Uterus (tissue), 3 donors: ENCODE measurements at regions not wholly inside any gene's neighbourhood (a gene's known extent, or its start where the extent isn't known, plus 50 kb on each side); places are given as distances from the start of the nearest gene placed in this dataset.

Experiments used
- DNase-seq, 2 donors: peaks; one replicate each; pipeline ENCODE4 v3.0.0-alpha.2; 2019 to 2020
- H3K27ac ChIP-seq, 2 donors: fragments of 200-600 bp; sonication (generic); 1 replicate in 1 of 2; 2 replicates in 1 of 2; pipeline ENCODE4 v1.5.1; 2016 to 2018
- H3K27me3 ChIP-seq, 2 donors: fragments of 200-600 bp; sonication (generic); one replicate each; pipeline ENCODE4 v1.5.1; 2018 to 2019; ENCODE audit warnings: control low read depth in 1 of 2
- H3K36me3 ChIP-seq, 2 donors: fragments of 200-600 bp; sonication (generic); one replicate each; pipeline ENCODE4 v1.5.1; 2019; ENCODE audit warnings: control low read depth in 1 of 2
- H3K4me1 ChIP-seq, 2 donors: fragments of 200-600 bp; sonication (generic); one replicate each; pipeline ENCODE4 v1.5.1; 2018 to 2019; ENCODE audit warnings: control low read depth in 1 of 2
- H3K4me3 ChIP-seq, 2 donors: fragments of 200-600 bp; sonication (generic); 1 replicate in 1 of 2; 2 replicates in 1 of 2; pipeline ENCODE4 v1.5.1; 2018 to 2019; ENCODE audit warnings: mild to moderate bottlenecking in 1 of 2
- H3K9me3 ChIP-seq, 2 donors: fragments of 200-600 bp; sonication (generic); one replicate each; pipeline ENCODE4 v1.5.1; 2019; ENCODE audit warnings: control low read depth in 1 of 2
- CTCF ChIP-seq, 4 experiments: fragments of 200-600 bp in 2 of 4; fragments of 450-650 bp in 2 of 4; sonication (generic) in 2 of 4; IDR thresholded peaks; one replicate each; pipeline ENCODE4 v1.5.1; 2016 to 2019; ENCODE audit warnings: antibody characterized with exemption in 4 of 4, mild to moderate bottlenecking in 2 of 4, moderate library complexity in 1 of 4
- POLR2A ChIP-seq, 2 donors: fragments of 450-650 bp; IDR thresholded peaks; one replicate each; pipeline ENCODE4 v1.6.1; 2016; ENCODE audit warnings: antibody characterized with exemption in 2 of 2, mild to moderate bottlenecking in 1 of 2, moderate library complexity in 1 of 2
- intact Hi-C: fragments of 100-400 bp; cut with DNase I; formaldehyde crosslinking; loops from one replicate; pipeline ENCODE4 v1.15.1; 2023; ENCODE audit warnings: low total_unique reads
- donor health status: DM: yes; HTN: yes; CAD: no.

DNA sequence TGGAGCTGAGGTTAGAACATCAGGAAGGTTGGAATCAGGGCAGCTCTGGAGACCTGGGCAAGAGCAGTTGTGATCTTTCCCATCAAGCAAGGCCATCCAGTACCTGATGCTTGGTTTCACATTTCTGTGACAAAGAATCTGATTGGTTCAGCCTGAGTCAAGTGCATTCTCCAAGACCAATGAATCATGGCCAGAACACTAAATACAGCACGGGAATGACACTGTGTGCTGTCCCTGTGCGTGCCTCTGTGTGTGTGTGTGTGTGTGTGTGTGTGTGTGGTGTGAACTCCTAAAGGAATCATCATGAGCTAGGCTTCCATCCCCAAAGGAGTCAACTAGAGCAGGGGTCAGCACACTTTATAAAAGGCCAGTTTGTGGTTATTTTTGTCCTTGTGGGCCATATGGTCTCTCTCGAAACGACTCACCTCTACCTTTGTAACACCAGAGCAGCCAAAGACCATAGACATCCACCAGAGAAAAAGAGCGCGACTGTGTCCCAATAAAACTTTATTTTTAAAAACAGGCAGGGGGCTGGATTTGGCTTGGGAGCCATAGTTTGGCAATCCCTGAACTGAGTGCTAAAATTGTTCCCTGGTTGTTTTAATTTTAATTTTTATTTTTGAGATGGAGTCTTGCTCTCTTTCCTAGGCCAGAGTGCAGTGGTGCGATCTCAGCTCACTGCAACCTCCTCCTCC, 99.7 kb downstream of the INHBB start:
- intact Hi-C loops: no loop called here
- no peak for DNase-seq
- TF ChIP-seq CTCF (IDR thresholded peaks at IDR 0.05) (no peak), POLR2A (IDR thresholded peaks at IDR 0.05) (no peak)
- H3K4me1 ChIP-seq: peaks cover 0 to 12% of the 10 kb centered on the region in 2 donors
- peaks cover 0 to 5% of the 10 kb centered on the region in 2 donors for H3K27me3 ChIP-seq
- H3K4me3 ChIP-seq: no peak overlapping the region
- H3K27ac ChIP-seq: no peak overlapping the region
- H3K9me3 ChIP-seq: no peaks in the 10 kb centered on the region
- no peaks in the 10 kb centered on the region for H3K36me3 ChIP-seq

- intact Hi-C loops: no loop called here
- TF ChIP-seq POLR2A (IDR thresholded peaks at IDR 0.05) (no peak), CTCF (IDR thresholded peaks at IDR 0.05) (no peak)
- H3K4me3 ChIP-seq: no peak overlapping the region
- no peaks in the 10 kb centered on the region for H3K9me3 ChIP-seq
- DNase-seq: no peak
- H3K36me3 ChIP-seq: no peaks in the 10 kb centered on the region
- H3K27me3 ChIP-seq: peaks cover 0 to 5% of the 10 kb centered on the region in 2 donors
- no peak overlapping the region for H3K27ac ChIP-seq
- peaks cover 0 to 12% of the 10 kb centered on the region in 2 donors for H3K4me1 ChIP-seq
These were observed 100.5 kb downstream of the INHBB start for GRCh38 chr2:120446236-120447126.

GRCh38 chr2:120447127-120447785, 101.3 kb downstream of the INHBB start:
- intact Hi-C loops: no loop called here
- DNase-seq: no peak
- H3K27ac ChIP-seq: no peak overlapping the region

DNA sequence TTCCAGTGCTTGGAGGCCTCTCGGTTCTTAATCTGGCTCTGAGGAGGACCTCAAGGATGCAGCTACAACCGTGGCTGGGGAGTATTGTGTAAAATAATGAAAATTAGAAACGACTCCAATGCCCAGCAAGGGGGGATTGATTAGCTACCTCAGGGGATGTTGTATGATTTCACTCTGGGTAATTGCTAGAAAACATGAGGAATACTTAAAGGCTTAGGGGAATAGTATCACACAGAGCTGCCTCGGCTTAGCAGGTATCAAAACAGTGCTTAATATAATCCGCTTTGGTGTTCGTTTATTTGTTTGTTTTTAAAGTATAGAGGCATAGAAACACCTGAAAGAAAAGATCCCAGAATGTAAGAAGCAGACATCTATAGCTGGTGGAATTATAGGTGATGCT, 102.5 kb downstream of the INHBB start:
- TF ChIP-seq POLR2A (IDR thresholded peaks at IDR 0.05) (no peak), CTCF (IDR thresholded peaks at IDR 0.05) (no peak)
- Histone ChIP-seq H3K27me3 (no peaks in the 10 kb centered on the region), H3K4me3 (no peak overlapping the region), H3K9me3 (no peaks in the 10 kb centered on the region), H3K36me3 (no peaks in the 10 kb centered on the region), H3K27ac (no peak overlapping the region), H3K4me1 (no peaks in the 10 kb centered on the region)
- intact Hi-C loops: no loop called here
- DNase-seq: no peak

More at GRCh38 chr2:120447127-120447785, 101.3 kb downstream of the INHBB start:
- Histone ChIP-seq H3K36me3 (no peaks in the 10 kb centered on the region), H3K9me3 (no peaks in the 10 kb centered on the region), H3K4me1 (peaks cover 0 to 7% of the 10 kb centered on the region in 2 donors), H3K27me3 (peaks cover 0 to 5% of the 10 kb centered on the region in 2 donors), H3K4me3 (no peak overlapping the region)
- TF ChIP-seq POLR2A (IDR thresholded peaks at IDR 0.05) (no peak), CTCF (IDR thresholded peaks at IDR 0.05) (no peak)
